H9 (cell line): ENCODE measurements at regions not wholly inside any gene's neighbourhood (a gene's known extent, or its start where the extent isn't known, plus 50 kb on each side); places are given as distances from the start of the nearest gene placed in this dataset.

Source experiments
- DNase-seq: peaks from one replicate; pipeline ENCODE4 v3.0.0-alpha.2; 2017
- H2AFZ ChIP-seq: one replicate; pipeline ENCODE4 v1.6.1; 2013; ENCODE audit warnings: mild to moderate bottlenecking, low read length, control low read depth, moderate library complexity
- H2AK5ac ChIP-seq: 2 replicates; pipeline ENCODE4 v1.6.1; 2013; ENCODE audit warnings: low read length, control low read depth, mixed read lengths; ENCODE audit not compliant: insufficient read length
- H2BK120ac ChIP-seq: one replicate; pipeline ENCODE4 v1.6.1; 2013; ENCODE audit warnings: low read depth, mild to moderate bottlenecking, low read length, control low read depth, inconsistent platforms; ENCODE audit not compliant: poor library complexity, severe bottlenecking
- H2BK12ac ChIP-seq: 2 replicates; pipeline ENCODE4 v1.6.1; 2013; ENCODE audit warnings: low read length, control low read depth, mixed read lengths, low read depth; ENCODE audit not compliant: insufficient read length
- H2BK15ac ChIP-seq: 2 replicates; pipeline ENCODE4 v1.6.1; 2013; ENCODE audit warnings: low read depth, low read length, control low read depth
- H2BK20ac ChIP-seq: one replicate; pipeline ENCODE4 v1.6.1; 2013; ENCODE audit warnings: low read depth, mild to moderate bottlenecking, low read length, control low read depth, inconsistent platforms; ENCODE audit not compliant: poor library complexity, severe bottlenecking
- H2BK5ac ChIP-seq: 2 replicates; pipeline ENCODE4 v1.6.1; 2013; ENCODE audit warnings: low read length, control low read depth, mixed read lengths; ENCODE audit not compliant: insufficient read length
- H3K14ac ChIP-seq: 2 replicates; pipeline ENCODE4 v1.6.1; 2013; ENCODE audit warnings: low read length, control low read depth; ENCODE audit not compliant: insufficient read depth
- H3K18ac ChIP-seq: 2 replicates; pipeline ENCODE4 v1.6.1; 2013; ENCODE audit warnings: low read depth, mild to moderate bottlenecking, mixed read lengths, low read length, control low read depth; ENCODE audit not compliant: insufficient read length
- H3K23ac ChIP-seq: 2 replicates; pipeline ENCODE4 v1.6.1; 2013; ENCODE audit warnings: low read length, control low read depth, mixed read lengths, low read depth; ENCODE audit not compliant: insufficient read length
- H3K23me2 ChIP-seq: 2 replicates; pipeline ENCODE4 v1.6.1; 2013; ENCODE audit warnings: low read depth, mild to moderate bottlenecking, mixed read lengths, low read length, control low read depth; ENCODE audit not compliant: insufficient read length, poor library complexity, severe bottlenecking
- H3K27ac ChIP-seq: 2 replicates; pipeline ENCODE4 v1.5.1; 2013; ENCODE audit warnings: low read length, control low read depth, mixed read lengths, low read depth; ENCODE audit not compliant: insufficient read length
- H3K27me3 ChIP-seq: 2 replicates; pipeline ENCODE4 v1.6.1; 2013; ENCODE audit warnings: low read length, control low read depth, inconsistent platforms; ENCODE audit not compliant: insufficient read depth
- H3K4ac ChIP-seq: 2 replicates; pipeline ENCODE4 v1.6.1; 2013; ENCODE audit warnings: low read depth, mild to moderate bottlenecking, control low read depth, inconsistent platforms, low read length, moderate library complexity
- H3K4me1 ChIP-seq: 2 replicates; pipeline ENCODE4 v1.6.1; 2013; ENCODE audit warnings: low read length, control low read depth, inconsistent platforms; ENCODE audit not compliant: insufficient read depth
- H3K4me2 ChIP-seq: 2 replicates; pipeline ENCODE4 v1.6.1; 2013; ENCODE audit warnings: low read length, control low read depth, mixed read lengths; ENCODE audit not compliant: insufficient read length, insufficient read depth
- H3K56ac ChIP-seq: 2 replicates; pipeline ENCODE4 v1.6.1; 2013; ENCODE audit warnings: low read depth, mild to moderate bottlenecking, mixed read lengths, low read length, control low read depth; ENCODE audit not compliant: insufficient read length
- H3K79me1 ChIP-seq: 2 replicates; pipeline ENCODE4 v1.6.1; 2013; ENCODE audit warnings: low read depth, mild to moderate bottlenecking, moderate library complexity, low read length, control low read depth, inconsistent platforms; ENCODE audit not compliant: insufficient read depth, poor library complexity, severe bottlenecking
- H3K79me2 ChIP-seq: 2 replicates; pipeline ENCODE4 v1.6.1; 2013; ENCODE audit warnings: low read length, control low read depth, inconsistent platforms; ENCODE audit not compliant: insufficient read depth
- H3K9ac ChIP-seq: 2 replicates; pipeline ENCODE4 v1.6.1; 2013; ENCODE audit warnings: low read length, control low read depth, mixed read lengths; ENCODE audit not compliant: insufficient read length; ENCODE audit errors: extremely low read depth
- H3K9me3 ChIP-seq: one replicate; pipeline ENCODE4 v1.6.1; 2013; ENCODE audit warnings: low read depth, low read length, inconsistent platforms; ENCODE audit not compliant: control insufficient read depth
- H3T11ph ChIP-seq: one replicate; pipeline ENCODE4 v1.6.1; 2013; ENCODE audit warnings: mild to moderate bottlenecking, low read length, control low read depth, inconsistent platforms
- H4K20me1 ChIP-seq: one replicate; pipeline ENCODE4 v1.6.1; 2013; ENCODE audit not compliant: control insufficient read depth, insufficient read length, insufficient read depth
- H4K5ac ChIP-seq: 2 replicates; pipeline ENCODE4 v1.6.1; 2013; ENCODE audit warnings: low read depth, mild to moderate bottlenecking, mixed read lengths, low read length, control low read depth; ENCODE audit not compliant: insufficient read length
- H4K8ac ChIP-seq: replicated peaks from 2 replicates; pipeline ENCODE4 v1.6.1; 2013; ENCODE audit warnings: low read length, control low read depth, mixed read lengths, low read depth; ENCODE audit not compliant: insufficient read length
- H4K91ac ChIP-seq: 2 replicates; pipeline ENCODE4 v1.6.1; 2013; ENCODE audit warnings: low read depth, mild to moderate bottlenecking, moderate library complexity, mixed read lengths, low read length, control low read depth; ENCODE audit not compliant: insufficient read length
- H3K27ac Mint-ChIP-seq, 3 experiments: 2 replicates in 2 of 3; 3 replicates in 1 of 3; pipeline ENCODE4 v1.8.0; 2020 to 2021; ENCODE audit warnings: mixed read lengths in 3 of 3, mild to moderate bottlenecking in 1 of 3, moderate library complexity in 1 of 3
- H3K27me3 Mint-ChIP-seq: 2 replicates; pipeline ENCODE4 v1.8.0; 2021; ENCODE audit warnings: low read depth, mild to moderate bottlenecking, moderate library complexity, mixed read lengths
- H3K36me3 Mint-ChIP-seq, 3 experiments: 2 replicates in 2 of 3; 3 replicates in 1 of 3; pipeline ENCODE4 v1.8.0; 2020 to 2021; ENCODE audit warnings: low read depth in 3 of 3, mixed read lengths in 3 of 3; ENCODE audit not compliant: insufficient read depth in 1 of 3
- H3K4me1 Mint-ChIP-seq, 2 experiments: 2 replicates each; pipeline ENCODE4 v1.8.0; 2020; ENCODE audit warnings: mixed read lengths in 2 of 2
- H3K4me3 Mint-ChIP-seq, 2 experiments: 2 replicates in 1 of 2; 3 replicates in 1 of 2; pipeline ENCODE4 v1.8.0; 2020 to 2021; ENCODE audit warnings: mild to moderate bottlenecking in 2 of 2, mixed read lengths in 2 of 2, moderate library complexity in 1 of 2
- H3K9me3 Mint-ChIP-seq, 2 experiments: 2 replicates in 1 of 2; 3 replicates in 1 of 2; pipeline ENCODE4 v1.8.0; 2020; ENCODE audit warnings: mild to moderate bottlenecking in 2 of 2, mixed read lengths in 2 of 2, moderate library complexity in 1 of 2
- CTCF ChIP-seq: fragments of 200-600 bp; sonication (generic); conservative IDR thresholded peaks from 3 replicates; pipeline ENCODE4 v1.8.0; 2021; ENCODE audit warnings: antibody characterized with exemption, mild to moderate bottlenecking
- WGBS: extraction: QIAGEN DNeasy Blood & Tissue Kit; methylation state at CpG from one replicate; pipeline ENCODE4 v1.1.7; 2013; ENCODE audit warnings: missing lambda C conversion rate, low lambda C conversion rate, mixed read lengths; ENCODE audit not compliant: insufficient read length; ENCODE audit errors: extremely low coverage; 5-methylcytosine and 5-hydroxymethylcytosine counted together

GRCh38 chr14:31960039-31960438 is 117.1 kb upstream of the ARHGAP5 start:
- no peaks in the 10 kb centered on the region for H3K9me3 ChIP-seq
- no peak overlapping the region; the same call in 1 of the 2 replicates for H2BK15ac ChIP-seq
- no peak overlapping the region for H2AFZ ChIP-seq
- no CpG with 5 or more reads among the region's 5 CpGs for WGBS
- no peak for DNase-seq
- no peaks in the 10 kb centered on the region for H4K20me1 ChIP-seq
- H2AK5ac ChIP-seq = no peak overlapping the region
- H3K23ac ChIP-seq = no peak overlapping the region
- Mint-ChIP-seq H3K4me1 (no peaks in the 10 kb centered on the region), H3K27ac (no peak overlapping the region), H3K36me3 (peaks cover 4 to 22% (median 8%) of the 10 kb centered on the region in 3 experiments), H3K27me3 (no peaks in the 10 kb centered on the region), H3K9me3 (peaks cover 15 to 22% of the 10 kb centered on the region in 2 experiments), H3K4me3 (no peak overlapping the region)
- no peak for TF ChIP-seq CTCF
- H3K4ac ChIP-seq = no peak overlapping the region
- H3K9ac ChIP-seq = no peak overlapping the region
- H4K5ac ChIP-seq = no peak overlapping the region
- H2BK5ac ChIP-seq = no peak overlapping the region
- no peak overlapping the region for H4K8ac ChIP-seq
- H3K27me3 ChIP-seq = no peaks in the 10 kb centered on the region
- H3K4me1 ChIP-seq = no peaks in the 10 kb centered on the region
- H3T11ph ChIP-seq = no peak overlapping the region
- no peak overlapping the region for H2BK12ac ChIP-seq
- H3K23me2 ChIP-seq = no peaks in the 10 kb centered on the region
- H2BK20ac ChIP-seq = no peak overlapping the region
- H4K91ac ChIP-seq = no peak overlapping the region
- no peak overlapping the region for H2BK120ac ChIP-seq
- no peak overlapping the region for H3K14ac ChIP-seq
- H3K27ac ChIP-seq = no peak overlapping the region
- no peak overlapping the region for H3K18ac ChIP-seq
- H3K56ac ChIP-seq = no peak overlapping the region
- no peaks in the 10 kb centered on the region for H3K79me1 ChIP-seq
- H3K79me2 ChIP-seq = no peaks in the 10 kb centered on the region
- no peak overlapping the region for H3K4me2 ChIP-seq
